ENCODE measurements at regions not wholly inside any gene's neighbourhood (a gene's known extent, or its start where the extent isn't known, plus 50 kb on each side); places are given as distances from the start of the nearest gene placed in this dataset.

DNA sequence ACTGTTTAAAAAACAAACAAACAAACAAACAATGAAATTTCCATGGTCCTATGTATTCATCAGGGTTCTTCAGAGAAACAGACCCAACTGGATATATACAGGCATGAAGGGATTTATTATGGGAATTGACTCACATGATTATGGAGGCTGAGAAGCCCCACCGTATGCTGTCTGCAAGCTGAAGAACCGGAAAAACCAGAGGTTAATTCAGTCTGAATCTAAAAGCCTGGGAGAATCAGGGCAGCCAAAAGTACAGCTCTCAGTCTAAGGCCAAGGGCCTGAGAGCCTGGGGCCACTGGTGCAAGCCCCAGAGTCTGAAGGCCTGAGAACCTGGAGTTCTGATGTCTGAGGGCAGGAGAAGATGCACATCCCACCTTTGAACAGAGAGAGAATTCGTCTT is 163.5 kb downstream of the MDFIC start:
- peaks cover 28% of the 10 kb centered on the region for H3K4me1 ChIP-seq (replicated peaks; ENCODE audit: insufficient read depth)
- no peak for TF ChIP-seq CTCF (conservative IDR thresholded peaks at IDR 0.05)

DNA sequence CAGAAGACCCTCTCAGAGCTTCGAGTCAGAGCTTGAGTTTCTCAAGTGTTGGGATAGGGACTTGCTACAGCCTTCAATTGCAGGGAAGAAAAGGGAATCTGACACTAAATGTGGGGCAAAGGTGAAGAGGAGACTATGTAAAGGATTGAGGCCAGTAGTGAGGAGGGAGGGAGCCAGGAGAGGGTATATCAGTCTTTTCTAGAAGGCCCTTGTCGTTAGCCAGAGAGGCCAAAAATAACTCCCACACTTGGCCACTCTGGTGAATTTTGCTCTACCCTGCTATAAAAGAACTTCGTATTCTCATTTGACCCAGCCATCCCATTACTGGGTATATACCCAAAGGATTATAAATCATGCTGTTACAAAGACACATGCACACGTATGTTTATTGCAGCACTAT is 162.0 kb downstream of the MDFIC start:
- H3K4me3 ChIP-seq = no peak overlapping the region
- TF ChIP-seq CTCF (conservative IDR thresholded peaks at IDR 0.05) = no peak
- no peak for TF ChIP-seq EZH2 (IDR thresholded peaks at IDR 0.05; ENCODE audit: low read depth)
- no TSS peak for BruUV-seq (replicated peaks)
- H3K4me1 ChIP-seq (replicated peaks; ENCODE audit: insufficient read depth) = peaks cover 28% of the 10 kb centered on the region
- H3K9me3 ChIP-seq (ENCODE audit: insufficient read depth, low read depth) = no peaks in the 10 kb centered on the region; the same call in 1 of the 2 replicates
- H2AFZ ChIP-seq = no peak overlapping the region
- H3F3A ChIP-seq (ENCODE audit: insufficient read depth, low read depth) = peaks cover 5% of the 10 kb centered on the region; the same call in 1 of the 2 replicates
- no peaks in the 10 kb centered on the region for H3K79me2 ChIP-seq (ENCODE audit: low read depth)
- intact Hi-C loops (cut with micrococcal nuclease; ENCODE audit: unreplicated experiment) = loop anchor here (10.0 kb wide), 1 partner anchor 999 kb away; no protein-coding TSS in a partner anchor
- H3K4me2 ChIP-seq = no peak overlapping the region
- POLR2A ChIA-PET (ENCODE audit: unreplicated experiment) = no interaction called here
- no peak for DNase-seq
- no peaks in the 10 kb centered on the region for H3K36me3 ChIP-seq (ENCODE audit: low read depth)
- no peaks in the 10 kb centered on the region for H4K20me1 ChIP-seq (ENCODE audit: insufficient read depth)
- H3K27ac ChIP-seq = no peak overlapping the region
- H3K9me2 ChIP-seq (ENCODE audit: insufficient read depth) = no peaks in the 10 kb centered on the region
- CTCF ChIA-PET = no interaction called here
- H3K27me3 ChIP-seq (ENCODE audit: insufficient read depth, low read depth) = no peaks in the 10 kb centered on the region

More for the DNA sequence above, 163.5 kb downstream of the MDFIC start:
- H3K9me3 ChIP-seq (ENCODE audit: insufficient read depth, low read depth) = no peaks in the 10 kb centered on the region; the same call in 1 of the 2 replicates
- H4K20me1 ChIP-seq (ENCODE audit: insufficient read depth) = no peaks in the 10 kb centered on the region
- intact Hi-C loops (cut with micrococcal nuclease; ENCODE audit: unreplicated experiment) = loop anchor here (5.0 to 10.0 kb wide), 5 partner anchors 42 to 1001 kb away; no protein-coding TSS in a partner anchor
- no peaks in the 10 kb centered on the region for H3K27me3 ChIP-seq (ENCODE audit: insufficient read depth, low read depth)
- peak overlapping the region; percentile 19; the same call in 1 of the 2 replicates for H2AFZ ChIP-seq
- no peaks in the 10 kb centered on the region for H3K36me3 ChIP-seq (ENCODE audit: low read depth)
- H3K27ac ChIP-seq = no peak overlapping the region
- peak; percentile 39 to 44 for DNase-seq
- peaks cover 5% of the 10 kb centered on the region; the same call in 1 of the 2 replicates for H3F3A ChIP-seq (ENCODE audit: insufficient read depth, low read depth)
- no peak overlapping the region for H3K4me3 ChIP-seq
- no peak overlapping the region for H3K4me2 ChIP-seq
- no peaks in the 10 kb centered on the region for H3K79me2 ChIP-seq (ENCODE audit: low read depth)
- ChIA-PET POLR2A (ENCODE audit: unreplicated experiment) (no interaction called here), CTCF (no interaction called here)
- no TSS peak for BruUV-seq (replicated peaks)
- H3K9me2 ChIP-seq (ENCODE audit: insufficient read depth) = no peaks in the 10 kb centered on the region

DNA sequence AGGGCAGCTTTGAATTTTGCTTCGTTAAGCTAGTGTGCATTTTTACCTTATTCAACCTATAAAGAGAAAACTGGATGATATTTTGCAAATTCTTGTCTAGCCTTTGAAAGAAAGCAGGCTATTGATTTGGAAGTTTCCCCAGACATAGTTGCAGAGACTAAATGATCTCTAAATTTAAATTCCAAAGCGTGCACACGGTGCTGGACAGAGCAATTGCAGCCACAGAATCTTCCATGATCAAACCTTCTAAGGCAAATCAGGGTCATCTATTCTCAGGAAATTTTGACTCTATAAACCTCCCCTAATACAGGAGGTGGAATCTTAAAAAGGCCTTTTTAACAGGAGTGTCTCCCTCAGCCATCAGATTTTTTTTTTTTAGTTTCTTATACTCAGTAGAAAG is 159.9 kb downstream of the MDFIC start:
- H3K36me3 ChIP-seq (ENCODE audit: low read depth) = no peaks in the 10 kb centered on the region
- no peak overlapping the region for H2AFZ ChIP-seq
- ChIA-PET CTCF (interaction anchor here (0.6 kb wide), 1 partner anchor 159 kb away, joined by 3 read pairs; no protein-coding TSS in a partner anchor), POLR2A (ENCODE audit: unreplicated experiment) (interaction anchor here (0.7 kb wide), 1 partner anchor 245 kb away, joined by 3 read pairs; no protein-coding TSS in a partner anchor)
- no peaks in the 10 kb centered on the region; the same call in 1 of the 2 replicates for H3K9me3 ChIP-seq (ENCODE audit: insufficient read depth, low read depth)
- no peak for DNase-seq
- H3K4me3 ChIP-seq = no peak overlapping the region
- H3F3A ChIP-seq (ENCODE audit: insufficient read depth, low read depth) = no peaks in the 10 kb centered on the region
- no peaks in the 10 kb centered on the region for H4K20me1 ChIP-seq (ENCODE audit: insufficient read depth)
- H3K9me2 ChIP-seq (ENCODE audit: insufficient read depth) = no peaks in the 10 kb centered on the region
- H3K27me3 ChIP-seq (ENCODE audit: insufficient read depth, low read depth) = no peaks in the 10 kb centered on the region
- no peaks in the 10 kb centered on the region for H3K79me2 ChIP-seq (ENCODE audit: low read depth)
- intact Hi-C loops (cut with micrococcal nuclease; ENCODE audit: unreplicated experiment) = loop anchor here (10.0 kb wide), 1 partner anchor 997 kb away; no protein-coding TSS in a partner anchor
- H3K4me1 ChIP-seq (replicated peaks; ENCODE audit: insufficient read depth) = peaks cover 23% of the 10 kb centered on the region
- no TSS peak for BruUV-seq (replicated peaks)
- H3K27ac ChIP-seq = no peak overlapping the region
- no peak overlapping the region for H3K4me2 ChIP-seq
- TF ChIP-seq CTCF (conservative IDR thresholded peaks at IDR 0.05) (no peak), EZH2 (IDR thresholded peaks at IDR 0.05; ENCODE audit: low read depth) (no peak)

Measured in PC-9 (cell line).